WTC11 (cell line): ENCODE measurements at regions not wholly inside any gene's neighbourhood (a gene's known extent, or its start where the extent isn't known, plus 50 kb on each side); places are given as distances from the start of the nearest gene placed in this dataset.

ENCODE experiments used
- ATAC-seq: fragments of 200-7000 bp; cut with Tn5 transposase; 2 replicates; pipeline ENCODE4 v1.10.0; 2021; ENCODE audit warnings: mild to moderate bottlenecking, moderate library complexity
- CTCF ChIA-PET: fragments of 300-600 bp; sonication (Branson Sonifier 250); formaldehyde crosslinking; loops from one replicate; lab custom pipeline; 2021; ENCODE audit warnings: antibody characterized with exemption; lab: Charles Lee
- POLR2A ChIA-PET: fragments of 350-600 bp; sonication (Branson Sonifier 250); formaldehyde crosslinking; loops from one replicate; lab custom pipeline; 2021; ENCODE audit warnings: antibody characterized with exemption; lab: Charles Lee
- DNase-seq: peaks from one replicate; pipeline ENCODE4 v3.0.0; 2021; ENCODE audit warnings: low spot score
- H3K27ac Mint-ChIP-seq: 2 replicates; pipeline ENCODE4 v1.8.0; 2021; ENCODE audit warnings: mixed read lengths
- H3K27me3 Mint-ChIP-seq: 2 replicates; pipeline ENCODE4 v1.8.0; 2021; ENCODE audit warnings: low read depth, mild to moderate bottlenecking, moderate library complexity, mixed read lengths
- H3K36me3 Mint-ChIP-seq: 2 replicates; pipeline ENCODE4 v1.8.0; 2021; ENCODE audit warnings: mixed read lengths
- H3K4me1 Mint-ChIP-seq: 2 replicates; pipeline ENCODE4 v1.8.0; 2022; ENCODE audit warnings: mixed read lengths
- H3K4me3 Mint-ChIP-seq: 2 replicates; pipeline ENCODE4 v1.8.0; 2021; ENCODE audit warnings: mild to moderate bottlenecking, moderate library complexity, mixed read lengths
- H3K9me3 Mint-ChIP-seq: 2 replicates; pipeline ENCODE4 v1.8.0; 2021; ENCODE audit warnings: mixed read lengths
- ATF1 ChIP-seq: sonication (generic); formaldehyde crosslinking; IDR thresholded peaks from 2 replicates; pipeline ENCODE4 v1.8.1; 2023; ENCODE audit warnings: mild to moderate bottlenecking, moderate library complexity, missing genetic modification reagents
- ATF2 ChIP-seq: sonication (generic); formaldehyde crosslinking; IDR thresholded peaks from 2 replicates; pipeline ENCODE4 v1.8.1; 2022; ENCODE audit warnings: low read depth, missing genetic modification reagents, borderline replicate concordance
- CDX4 ChIP-seq: fragments of 250-450 bp; sonication (Bioruptor Pico); IDR thresholded peaks from 2 replicates; pipeline ENCODE4 v1.9.0; 2021; ENCODE audit warnings: moderate library complexity, mild to moderate bottlenecking, inconsistent platforms, borderline replicate concordance
- E2F5 ChIP-seq: sonication (generic); formaldehyde crosslinking; IDR thresholded peaks from 2 replicates; pipeline ENCODE4 v1.8.1; 2022; ENCODE audit warnings: mild to moderate bottlenecking, moderate library complexity, missing genetic modification reagents
- ETV6 ChIP-seq: sonication (generic); formaldehyde crosslinking; IDR thresholded peaks from 2 replicates; pipeline ENCODE4 v1.8.1; 2022; ENCODE audit warnings: mild to moderate bottlenecking, missing genetic modification reagents
- FOXJ3 ChIP-seq: sonication (generic); formaldehyde crosslinking; IDR thresholded peaks from 2 replicates; pipeline ENCODE4 v1.9.0; 2021; ENCODE audit warnings: missing genetic modification reagents, mild to moderate bottlenecking, borderline replicate concordance
- FOXP1 ChIP-seq: sonication (generic); formaldehyde crosslinking; IDR thresholded peaks from 2 replicates; pipeline ENCODE4 v1.8.0; 2022; ENCODE audit warnings: missing genetic modification reagents, mild to moderate bottlenecking, moderate library complexity, borderline replicate concordance
- HMGXB4 ChIP-seq: sonication (generic); formaldehyde crosslinking; IDR thresholded peaks from 2 replicates; pipeline ENCODE4 v1.8.1; 2023; ENCODE audit warnings: mild to moderate bottlenecking, moderate library complexity, missing genetic modification reagents
- JUN ChIP-seq: sonication (generic); formaldehyde crosslinking; IDR thresholded peaks from 2 replicates; pipeline ENCODE4 v1.8.0; 2023; ENCODE audit warnings: mild to moderate bottlenecking, missing genetic modification reagents
- NR3C1 ChIP-seq: sonication (generic); formaldehyde crosslinking; conservative IDR thresholded peaks from 2 replicates; pipeline ENCODE4 v1.8.1; 2023; ENCODE audit warnings: low read depth, mild to moderate bottlenecking, missing genetic modification reagents
- SP1 ChIP-seq: sonication (generic); formaldehyde crosslinking; conservative IDR thresholded peaks from 2 replicates; pipeline ENCODE4 v1.8.1; 2022; ENCODE audit warnings: missing genetic modification reagents
- TCF7 ChIP-seq: sonication (generic); formaldehyde crosslinking; IDR thresholded peaks from 2 replicates; pipeline ENCODE4 v1.8.0; 2022; ENCODE audit warnings: mild to moderate bottlenecking, low read depth, missing genetic modification reagents, moderate library complexity
- TEAD1 ChIP-seq: sonication (generic); formaldehyde crosslinking; IDR thresholded peaks from 2 replicates; pipeline ENCODE4 v1.8.0; 2022; ENCODE audit warnings: mild to moderate bottlenecking, missing genetic modification reagents
- ZBTB21 ChIP-seq: sonication (generic); formaldehyde crosslinking; IDR thresholded peaks from 2 replicates; pipeline ENCODE4 v1.8.1; 2023; ENCODE audit warnings: mild to moderate bottlenecking, missing genetic modification reagents, borderline replicate concordance
- ZBTB43 ChIP-seq: sonication (generic); formaldehyde crosslinking; IDR thresholded peaks from 2 replicates; pipeline ENCODE4 v1.8.1; 2023; ENCODE audit warnings: mild to moderate bottlenecking, missing genetic modification reagents
- ZNF121 ChIP-seq: sonication (generic); formaldehyde crosslinking; IDR thresholded peaks from 2 replicates; pipeline ENCODE4 v1.8.0; 2023; ENCODE audit warnings: missing genetic modification reagents
- ZNF232 ChIP-seq: sonication (generic); formaldehyde crosslinking; IDR thresholded peaks from 2 replicates; pipeline ENCODE4 v1.8.0; 2022; ENCODE audit warnings: mild to moderate bottlenecking, missing genetic modification reagents
- ZNF425 ChIP-seq: fragments of 250-450 bp; sonication (Bioruptor Pico); conservative IDR thresholded peaks from 2 replicates; pipeline ENCODE4 v1.9.0; 2021; ENCODE audit warnings: mild to moderate bottlenecking
- ZNF512 ChIP-seq: sonication (generic); formaldehyde crosslinking; IDR thresholded peaks from 2 replicates; pipeline ENCODE4 v1.8.1; 2022; ENCODE audit warnings: missing genetic modification reagents, borderline replicate concordance
- ZSCAN18 ChIP-seq: fragments of 250-450 bp; sonication (Bioruptor Pico); IDR thresholded peaks from 2 replicates; pipeline ENCODE4 v2.1.2; 2022; ENCODE audit warnings: mild to moderate bottlenecking, moderate library complexity

- no peaks in the 10 kb centered on the region for H3K27me3 Mint-ChIP-seq
- no peaks in the 10 kb centered on the region for H3K36me3 Mint-ChIP-seq
- TF ChIP-seq HMGXB4 (no peak), ZNF232 (no peak), ZSCAN18 (CRISPR knock-in tag) (no peak), FOXJ3 (CRISPR knock-in tag) (no peak), TEAD1 (CRISPR knock-in tag) (no peak), ZNF121 (CRISPR knock-in tag) (no peak), SP1 (CRISPR knock-in tag) (no peak)
- no peak overlapping the region for H3K27ac Mint-ChIP-seq
- CTCF ChIA-PET, result no interaction called here
- no peaks in the 10 kb centered on the region for H3K9me3 Mint-ChIP-seq
- DNase-seq, result no peak
- H3K4me3 Mint-ChIP-seq, result no peak overlapping the region
- POLR2A ChIA-PET, result no interaction called here
- H3K4me1 Mint-ChIP-seq, result 0 out of 2 replicates have a peak, but pooled peaks cover 7% of the 10 kb centered on the region
- no peak for ATAC-seq
Measured at GRCh38 chr22:27219036-27219435, 561.6 kb downstream of the MIAT start.

GRCh38 chr22:27220339-27220738 lies 563.0 kb downstream of the MIAT start:
- H3K27me3 Mint-ChIP-seq, result no peaks in the 10 kb centered on the region
- ATAC-seq (no peak), DNase-seq (no peak)
- no peak overlapping the region for H3K4me3 Mint-ChIP-seq
- TF ChIP-seq CDX4 (CRISPR knock-in tag), result no peak
- no peak for TF ChIP-seq TEAD1 (CRISPR knock-in tag)
- TF ChIP-seq ATF2 (CRISPR knock-in tag), result no peak
- TF ChIP-seq ETV6 (CRISPR knock-in tag), result no peak
- no peak for TF ChIP-seq FOXP1 (CRISPR knock-in tag)
- no peak for TF ChIP-seq TCF7 (CRISPR knock-in tag)
- TF ChIP-seq ZSCAN18 (CRISPR knock-in tag), result no peak
- no peak for TF ChIP-seq SP1 (CRISPR knock-in tag)
- TF ChIP-seq E2F5, result no peak
- TF ChIP-seq JUN (CRISPR knock-in tag), result no peak
- TF ChIP-seq ATF1, result no peak
- TF ChIP-seq ZNF512 (CRISPR knock-in tag), result no peak
- no peak for TF ChIP-seq ZNF425 (CRISPR knock-in tag)
- TF ChIP-seq NR3C1 (CRISPR knock-in tag), result no peak
- no peak for TF ChIP-seq ZBTB21 (CRISPR knock-in tag)
- no peak for TF ChIP-seq ZBTB43
- no peaks in the 10 kb centered on the region for H3K36me3 Mint-ChIP-seq
- ChIA-PET CTCF (no interaction called here), POLR2A (no interaction called here)
- no peak overlapping the region for H3K27ac Mint-ChIP-seq
- 0 out of 2 replicates have a peak, but pooled peaks cover 7% of the 10 kb centered on the region for H3K4me1 Mint-ChIP-seq
- H3K9me3 Mint-ChIP-seq, result no peaks in the 10 kb centered on the region
